ENCODE measurements at regions not wholly inside any gene's neighbourhood (a gene's known extent, or its start where the extent isn't known, plus 50 kb on each side); places are given as distances from the start of the nearest gene placed in this dataset.
A peak's percentile ranks its signal among the peaks of the same experiment; 100 is the strongest.

DNA sequence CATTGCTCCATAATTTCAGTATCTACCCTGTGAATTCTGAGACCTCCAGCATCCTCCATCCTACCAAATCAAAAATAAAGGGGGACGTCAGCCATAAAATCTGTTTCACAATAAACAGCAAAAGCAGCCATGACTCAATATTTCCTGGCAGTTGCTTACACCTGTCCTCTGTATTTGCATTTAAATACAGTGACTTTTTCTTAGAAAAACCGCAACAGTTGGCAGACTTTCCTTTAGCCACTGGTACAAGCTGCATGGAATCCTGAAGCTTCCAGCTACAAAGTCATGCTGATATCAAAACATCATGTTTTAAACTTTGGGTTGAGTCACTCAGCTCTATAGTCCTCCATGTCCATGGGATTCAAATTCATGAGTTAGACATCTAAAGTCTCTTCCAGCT lies 278.0 kb upstream of the KAZN start:
- DNase-seq: peak; percentile 33

DNA sequence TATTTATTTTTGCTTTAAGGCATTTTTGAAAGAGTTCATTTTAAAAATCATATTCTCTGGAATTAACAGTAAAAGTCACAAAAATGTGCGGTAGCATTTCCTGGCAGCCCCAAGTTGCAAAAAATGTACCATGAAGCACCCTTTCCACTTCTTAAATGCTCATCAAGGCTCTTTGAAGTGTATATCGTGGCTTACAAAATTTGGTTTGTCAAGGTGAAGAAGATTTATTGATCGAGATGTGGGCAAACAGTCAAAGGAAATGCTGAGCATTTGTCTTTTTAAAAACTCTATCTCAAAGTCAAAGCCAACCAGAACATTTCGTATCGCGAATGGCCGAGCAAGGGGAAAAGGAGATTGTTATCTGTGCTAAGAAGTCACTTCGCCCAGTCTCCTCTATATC lies 277.5 kb upstream of the KAZN start:
- no peak for DNase-seq

DNA sequence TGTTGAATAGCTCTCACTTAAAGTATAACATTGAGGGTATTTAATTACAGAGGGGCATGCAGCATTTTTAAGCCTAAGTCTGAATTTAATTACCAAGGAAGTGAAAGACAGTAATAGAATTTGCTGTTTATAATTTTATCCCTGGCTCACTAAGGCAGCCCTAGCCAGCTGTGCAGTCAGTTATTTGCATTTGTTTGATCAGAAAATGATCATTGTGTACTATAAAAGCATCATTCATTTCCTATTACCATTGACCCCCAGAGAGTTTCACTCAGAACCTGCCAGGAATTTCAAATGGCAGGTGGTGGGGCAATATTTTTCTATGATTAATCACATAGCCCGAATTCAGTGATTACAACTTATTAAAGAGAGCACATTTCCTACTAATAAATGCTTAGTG lies 277.1 kb upstream of the KAZN start:
- peak; percentile 9 for DNase-seq

DNA sequence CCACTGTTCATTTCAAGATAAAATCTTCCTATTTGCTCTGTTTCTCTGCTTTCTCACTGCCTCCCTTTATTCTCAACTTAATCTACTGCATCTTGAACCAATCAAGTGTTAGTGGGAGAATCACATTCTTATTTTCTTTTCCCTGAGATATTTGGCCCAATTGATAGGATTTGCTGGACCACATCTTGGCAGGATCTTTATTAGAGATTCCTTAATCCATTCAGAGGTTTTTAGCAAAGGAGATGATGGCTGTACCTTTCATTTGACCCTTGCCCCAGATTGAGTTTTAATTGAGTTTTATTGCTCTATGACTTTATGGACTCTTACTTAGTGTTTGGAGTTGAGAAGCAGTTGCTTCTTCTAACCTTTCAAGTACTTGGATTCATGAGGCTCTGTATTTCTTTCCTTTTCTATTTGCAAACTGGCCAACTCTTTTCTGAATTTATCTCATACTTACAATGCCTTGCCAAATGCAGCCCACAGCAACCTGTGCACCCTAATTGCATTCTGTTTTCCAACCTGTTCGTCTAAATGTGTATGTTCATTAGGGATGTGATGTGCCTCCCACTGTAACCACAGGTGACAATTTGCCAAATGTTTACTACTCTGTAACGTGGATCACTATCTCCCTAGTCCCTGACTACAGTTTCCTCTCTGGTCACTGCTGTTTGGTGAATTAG lies 274.8 kb upstream of the KAZN start:
- DNase-seq: no peak

DNA sequence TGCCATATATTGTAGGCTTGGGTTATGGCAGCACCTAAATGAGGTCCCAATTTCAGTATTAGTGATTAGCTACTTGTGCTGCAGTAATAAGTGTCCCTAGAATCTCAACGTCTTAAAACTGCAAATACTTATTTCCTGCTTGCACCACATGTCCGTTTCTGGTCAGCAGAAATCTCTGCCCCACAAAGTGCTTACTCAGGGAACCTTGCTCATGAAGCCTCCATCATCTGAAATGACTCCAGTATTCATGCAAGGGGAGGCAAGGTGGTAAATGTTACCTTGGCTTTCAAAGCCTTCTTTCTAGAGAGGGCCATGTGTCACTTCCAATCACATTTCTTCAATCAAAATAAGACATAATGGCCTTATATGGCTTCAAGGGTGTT lies 274.2 kb upstream of the KAZN start:
- no peak for DNase-seq

DNA sequence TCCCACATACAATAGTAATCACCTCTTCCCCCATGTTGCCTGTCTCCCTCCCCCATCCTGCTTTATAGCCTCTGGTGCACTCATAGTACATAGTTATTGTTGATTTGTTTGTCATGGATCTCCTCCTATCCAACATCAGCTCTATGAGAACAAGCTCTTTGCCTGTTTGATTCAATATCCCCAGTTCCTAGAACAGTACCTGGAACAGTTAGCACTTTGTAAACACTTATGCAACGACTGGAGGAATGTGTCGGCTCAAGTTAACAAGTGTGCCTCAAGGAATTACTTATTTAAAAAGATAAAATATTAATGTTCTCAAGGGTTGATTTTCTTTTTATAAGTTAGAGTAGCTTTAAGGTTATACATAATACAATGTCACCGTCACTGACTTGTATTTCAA lies 271.6 kb upstream of the KAZN start:
- DNase-seq: no peak

DNA sequence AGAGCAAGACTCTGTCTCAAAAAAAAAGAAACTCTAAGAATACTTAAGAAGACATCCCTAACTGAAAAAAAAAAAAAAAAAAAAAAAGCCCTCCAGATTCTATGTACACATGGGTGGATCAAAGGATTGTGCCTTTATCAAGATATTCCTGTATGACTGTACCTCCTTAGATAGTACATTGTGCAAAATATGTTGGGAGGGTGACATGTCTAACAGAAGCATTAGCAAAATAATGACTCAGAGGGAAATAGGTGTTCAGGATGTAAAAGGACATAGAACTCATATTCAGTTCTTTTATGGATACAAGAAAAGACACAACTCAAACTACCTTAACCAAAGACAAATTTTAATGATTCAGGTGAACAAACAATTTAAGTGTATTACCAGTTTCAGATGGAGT lies 269.8 kb upstream of the KAZN start:
- DNase-seq: no peak

DNA sequence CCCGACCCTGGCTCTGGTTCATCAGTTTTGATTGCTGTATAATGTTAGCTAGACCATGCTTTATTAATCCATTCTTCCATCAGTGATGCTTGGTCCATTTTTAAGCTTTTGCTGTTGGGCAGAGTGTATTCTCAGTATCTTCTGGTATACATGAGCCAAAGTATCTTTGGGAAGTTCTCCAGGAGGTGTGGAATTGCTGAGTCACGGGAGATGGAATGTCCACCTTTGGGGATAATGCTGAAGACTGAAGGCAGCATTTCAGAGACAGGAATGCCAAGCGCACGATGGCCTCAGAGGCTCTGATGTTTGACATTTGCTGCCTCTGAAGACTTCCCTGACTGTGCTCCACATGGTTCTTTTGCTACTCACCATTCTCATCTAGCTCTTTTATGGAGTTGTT lies 266.3 kb upstream of the KAZN start:
- DNase-seq: no peak

DNA sequence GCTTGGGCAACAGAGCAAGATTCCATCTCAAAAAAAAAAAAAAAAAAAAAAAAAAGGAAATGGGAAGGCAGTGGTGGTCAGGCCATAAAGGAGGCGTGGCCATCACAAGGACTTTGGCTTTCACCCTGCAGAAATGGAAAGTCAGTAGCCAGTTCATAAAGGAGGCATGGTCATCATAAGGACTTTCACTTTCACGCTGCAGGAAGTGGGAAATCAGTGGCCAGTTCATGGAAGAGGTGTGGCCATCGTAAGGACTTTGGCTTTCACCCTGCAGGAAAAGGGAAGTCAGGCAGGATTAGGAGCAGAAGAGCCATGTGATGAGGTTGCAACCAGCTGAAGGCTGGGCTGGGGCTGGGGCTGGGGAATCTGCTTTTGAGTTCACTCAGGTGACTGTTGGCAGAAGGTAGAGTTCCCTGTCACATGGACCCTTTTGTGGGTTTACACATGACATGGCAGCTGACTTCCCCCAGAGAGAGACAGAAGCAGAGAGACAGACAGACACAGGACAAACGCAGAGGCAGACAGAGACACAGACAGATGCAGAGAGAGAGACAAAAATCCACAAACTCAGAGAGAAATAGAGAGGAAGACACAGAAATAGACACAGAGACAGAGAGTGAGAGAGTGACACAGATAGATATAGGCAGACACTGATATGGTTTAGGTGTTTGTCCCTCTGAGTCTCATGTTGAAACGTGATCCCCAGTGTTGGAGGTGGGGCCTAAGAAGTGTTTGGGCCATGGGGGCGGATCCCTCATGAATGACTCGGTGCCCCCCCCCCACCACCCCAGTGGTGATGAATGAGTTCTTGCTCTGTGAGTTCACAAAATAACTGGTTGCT lies 263.9 kb upstream of the KAZN start:
- no peak for DNase-seq

DNA sequence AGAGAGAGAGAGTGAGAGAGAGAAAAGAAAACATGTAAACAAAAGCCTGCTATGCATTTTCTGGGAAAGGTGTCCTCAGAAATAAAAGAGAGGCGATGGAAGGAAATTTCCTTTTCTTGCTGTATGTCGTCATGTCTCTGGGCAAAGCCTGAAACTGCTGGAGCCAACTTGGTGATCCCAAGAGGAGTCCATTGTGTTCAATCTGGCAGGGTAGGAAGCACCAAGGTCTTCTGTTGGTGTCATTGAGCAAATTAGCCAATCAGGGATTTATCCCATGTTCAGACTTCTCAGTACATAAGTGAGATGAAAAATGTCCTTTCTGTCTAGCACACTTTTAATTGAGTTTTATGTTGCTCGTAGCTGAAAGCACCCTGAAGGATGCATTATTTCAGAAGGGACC lies 260.0 kb upstream of the KAZN start:
- DNase-seq: no peak

DNA sequence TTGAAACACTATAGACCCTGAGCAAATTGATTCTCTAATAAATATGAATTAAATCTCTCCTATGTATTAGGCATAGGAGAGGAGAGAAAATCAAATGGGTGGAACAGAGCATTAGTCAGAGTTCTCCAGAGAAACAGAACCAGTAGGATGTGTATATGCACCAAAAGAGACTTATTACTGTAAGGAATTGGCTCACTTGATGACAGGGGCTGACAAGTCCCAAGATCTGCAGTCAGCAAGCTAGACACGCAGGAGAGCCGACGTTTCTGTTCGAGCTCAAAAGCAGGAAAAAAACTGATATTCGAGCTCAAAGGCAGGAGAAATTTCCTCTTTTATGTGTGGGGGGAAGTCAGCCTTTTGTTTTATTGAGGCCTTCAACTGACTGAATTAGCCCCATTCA lies 259.2 kb upstream of the KAZN start:
- DNase-seq: no peak

DNA sequence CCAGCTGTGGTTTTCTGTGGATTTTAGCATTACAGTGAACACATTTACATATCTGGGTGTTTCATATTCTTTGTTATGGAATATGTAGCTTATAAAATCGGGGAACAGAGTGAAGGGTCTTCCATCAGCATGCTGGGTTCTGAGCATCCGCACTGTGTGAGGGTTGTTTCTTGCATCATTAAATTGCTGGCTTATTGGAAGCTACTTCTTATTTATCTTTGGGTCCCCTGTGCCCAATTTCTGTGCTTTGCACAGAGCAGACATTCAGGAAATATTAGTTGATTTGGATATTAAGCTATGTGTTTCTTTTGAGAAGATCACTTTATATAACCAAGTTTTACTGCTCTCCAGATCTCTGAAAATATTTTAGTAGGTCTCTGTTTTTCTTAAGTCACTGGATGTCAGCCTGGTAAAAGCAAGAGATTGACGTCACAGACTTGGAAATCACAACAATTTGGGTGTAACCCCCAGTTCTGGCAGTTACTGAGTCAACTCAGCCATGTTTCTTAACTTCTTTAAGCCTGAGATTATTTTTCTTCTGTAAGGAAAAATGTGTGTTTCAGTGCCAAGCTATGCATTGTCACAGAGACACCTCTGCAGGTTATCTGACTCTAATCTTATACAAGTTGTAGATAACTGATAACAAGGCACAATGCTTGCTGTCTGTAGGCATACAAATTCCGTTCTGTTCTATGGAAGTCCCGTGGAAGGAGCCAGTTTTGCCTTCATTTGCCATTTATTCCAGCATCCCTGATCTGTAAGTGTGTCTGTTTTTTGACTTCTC lies 258.3 kb upstream of the KAZN start:
- no peak for DNase-seq

DNA sequence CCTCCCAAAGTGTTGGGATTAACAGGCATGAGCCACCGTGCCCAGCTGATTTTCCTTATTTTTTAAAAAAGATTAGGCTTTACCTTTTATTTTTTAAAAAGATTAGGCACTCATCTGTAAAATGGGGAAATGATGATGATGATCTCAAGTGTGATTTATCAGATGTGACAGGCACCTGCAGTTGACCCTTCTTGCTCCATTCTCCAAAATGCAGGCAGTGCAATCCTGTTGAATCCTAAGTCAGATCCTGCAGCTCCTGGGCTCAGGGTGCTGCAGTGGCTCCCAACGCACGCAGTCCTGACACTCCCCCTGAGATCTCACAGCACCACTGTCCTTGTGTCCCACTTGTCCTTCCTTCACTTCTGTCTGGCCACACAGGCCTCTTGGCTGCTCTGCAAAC lies 257.3 kb upstream of the KAZN start:
- no peak for DNase-seq

DNA sequence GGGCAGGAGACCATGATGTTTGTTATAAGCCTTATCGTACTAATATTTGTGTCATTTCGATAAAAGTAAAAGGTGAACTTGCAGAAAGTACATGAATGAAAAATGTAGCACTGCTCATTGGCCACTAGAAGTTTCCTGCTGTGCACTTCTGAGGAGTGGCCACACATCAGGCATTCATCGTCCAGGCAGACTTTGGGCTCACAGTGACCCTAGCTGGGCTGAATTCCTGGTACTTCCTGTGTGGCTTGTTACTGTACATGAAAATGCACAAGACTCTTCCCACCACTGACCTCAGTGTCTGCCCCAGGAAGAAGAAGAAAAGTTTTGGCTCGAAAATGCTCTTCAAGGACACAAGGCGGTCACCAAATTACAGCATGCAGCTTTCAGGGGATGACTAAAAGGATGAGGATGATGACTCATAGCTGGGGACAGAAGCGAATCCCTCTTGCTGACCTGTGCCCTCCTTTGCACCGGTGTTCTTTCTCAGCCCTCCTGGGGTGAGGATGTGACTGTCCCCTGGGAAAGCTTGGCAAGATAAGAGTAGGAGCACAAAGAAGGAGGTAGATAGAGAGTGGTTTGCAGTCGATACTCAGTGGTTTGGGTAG lies 252.4 kb upstream of the KAZN start:
- no peak for DNase-seq

DNA sequence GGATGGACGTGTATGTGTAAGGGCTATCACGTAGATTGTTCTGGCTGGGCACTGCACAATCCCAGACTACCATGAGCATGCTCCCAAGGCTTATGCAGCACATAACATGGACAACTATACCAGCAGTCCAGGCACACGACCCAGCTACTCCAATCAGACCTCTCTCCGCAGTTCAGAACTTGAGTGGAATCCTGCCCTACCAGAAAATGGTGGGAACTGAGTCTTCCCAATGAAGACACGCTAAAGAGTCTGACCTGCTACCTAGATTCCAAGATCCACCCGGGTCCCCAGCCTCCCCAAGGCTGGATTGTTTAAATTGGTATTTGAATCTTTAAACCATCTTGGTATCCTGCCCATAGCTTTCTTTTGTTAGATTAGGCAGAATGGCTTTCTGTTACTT lies 251.3 kb upstream of the KAZN start:
- no peak for DNase-seq

DNA sequence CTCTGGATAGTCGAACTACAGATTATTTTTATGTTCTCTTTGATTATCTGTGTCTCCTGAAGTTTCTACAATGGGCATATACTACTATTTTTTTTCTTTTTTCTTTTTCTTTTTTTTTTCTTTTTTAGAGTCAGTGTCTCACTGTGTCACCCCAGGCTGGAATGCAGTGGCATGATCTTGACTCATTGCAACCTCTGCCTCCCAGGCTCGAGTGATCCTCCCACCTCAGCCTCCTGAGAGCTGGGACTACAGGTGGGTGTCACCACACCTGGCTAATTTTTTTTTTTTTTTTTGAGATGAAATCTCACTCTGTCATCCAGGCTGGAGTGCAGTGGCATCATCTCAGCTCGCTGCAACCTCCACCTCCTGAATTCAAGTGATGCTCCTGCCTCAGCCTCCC lies 250.7 kb upstream of the KAZN start:
- no peak for DNase-seq

DNA sequence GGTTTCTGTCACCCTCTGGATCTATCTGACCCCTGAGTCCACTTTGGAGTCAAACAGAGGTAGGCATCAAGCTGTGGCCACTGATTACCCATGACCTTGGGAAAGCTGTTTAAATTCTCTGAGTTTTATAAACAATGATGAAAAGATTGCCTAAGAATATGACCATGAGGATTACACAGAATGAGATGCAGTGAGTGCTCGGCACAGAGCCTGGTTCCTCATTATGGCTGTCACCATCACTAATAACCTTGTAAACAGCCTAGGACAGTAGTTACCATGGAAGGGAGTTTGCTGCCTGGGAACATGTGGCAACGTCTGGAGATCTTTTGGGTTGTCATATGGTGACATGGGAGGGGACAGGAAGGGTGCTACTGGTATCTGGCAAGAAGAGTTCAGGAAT lies 248.3 kb upstream of the KAZN start:
- no peak for DNase-seq

DNA sequence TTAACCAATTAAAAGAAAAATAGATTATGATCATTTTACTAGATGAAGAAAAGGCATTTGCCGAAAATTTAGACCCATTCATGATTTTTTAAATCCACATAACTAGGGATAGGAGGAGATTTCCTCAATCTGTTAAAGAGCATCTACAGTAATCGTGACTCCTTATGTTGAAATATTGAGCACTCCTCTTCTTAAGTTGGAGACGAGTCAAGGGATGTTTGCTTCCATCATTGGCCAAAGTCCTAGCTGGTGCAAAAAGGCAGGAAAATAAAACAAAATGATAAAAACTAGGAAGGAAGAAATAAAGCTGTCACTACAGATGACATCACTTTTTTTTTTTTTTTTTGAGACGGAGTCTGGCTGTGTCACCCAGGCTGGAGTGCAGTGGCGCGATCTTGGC lies 245.6 kb upstream of the KAZN start:
- no peak for DNase-seq

DNA sequence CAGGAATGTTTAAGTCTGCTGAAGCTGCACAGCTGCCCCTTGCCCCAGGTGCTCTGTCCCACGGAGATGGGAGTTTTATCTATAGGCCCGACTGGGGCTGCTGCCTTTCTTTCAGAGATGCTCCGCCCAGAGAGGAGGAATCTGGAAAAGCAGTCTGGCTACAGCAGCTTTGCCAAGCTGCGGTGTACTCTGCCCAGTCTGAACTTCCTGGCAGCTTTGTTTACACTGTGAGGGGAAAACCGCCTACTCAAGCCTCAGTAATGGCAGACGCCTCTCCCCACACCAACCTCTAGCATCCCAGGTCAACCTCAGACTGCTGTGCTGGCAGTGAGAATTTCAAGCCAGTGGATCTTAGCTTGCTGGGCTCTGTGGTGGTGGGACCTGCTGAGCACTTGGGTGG lies 237.5 kb upstream of the KAZN start:
- DNase-seq: peak; percentile 28

DNA sequence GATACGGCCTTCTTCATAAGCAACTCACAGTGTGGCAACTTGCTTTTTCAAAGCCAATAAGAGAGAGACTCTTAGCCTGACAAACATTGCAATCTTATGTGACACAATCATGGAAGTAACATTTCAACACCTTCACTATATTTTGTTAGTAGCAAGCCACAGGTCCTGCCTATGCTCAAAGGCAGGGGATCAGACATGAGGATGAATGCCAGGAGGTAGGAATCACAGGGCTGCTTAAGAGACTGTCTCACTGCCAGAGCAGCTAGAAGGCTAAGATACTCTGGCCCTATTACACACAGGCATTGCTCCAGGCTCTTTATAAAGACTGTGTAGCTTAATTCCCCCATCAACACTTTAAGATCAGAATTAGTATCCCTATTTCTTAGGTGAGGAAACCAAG lies 236.2 kb upstream of the KAZN start:
- DNase-seq: no peak

DNA sequence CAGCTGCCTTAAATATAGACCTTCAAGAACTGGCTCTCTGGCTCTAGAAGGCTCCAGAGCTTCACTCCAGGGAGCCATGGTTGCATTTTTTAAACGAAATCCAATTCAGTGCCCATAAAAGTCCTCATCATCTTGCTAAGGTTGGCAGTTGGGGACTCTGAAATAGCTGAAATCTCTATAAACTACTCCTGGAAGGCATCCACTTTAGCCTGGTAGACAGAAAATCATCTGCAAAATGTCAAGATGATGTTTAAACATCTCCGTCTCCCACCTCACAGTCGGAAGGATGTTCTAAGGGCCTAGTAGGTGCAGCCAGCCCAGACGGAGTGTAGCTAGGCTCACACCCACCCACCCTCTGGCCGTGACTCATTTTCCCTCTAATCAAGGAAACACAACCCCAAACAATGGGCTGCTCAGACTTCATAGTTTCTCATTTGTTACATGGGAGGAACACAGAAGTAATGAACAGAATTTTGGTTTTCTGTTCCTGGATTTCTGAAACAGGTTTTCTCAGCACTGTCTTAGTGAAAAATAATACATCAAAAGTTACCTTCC lies 235.4 kb upstream of the KAZN start:
- no peak for DNase-seq

DNA sequence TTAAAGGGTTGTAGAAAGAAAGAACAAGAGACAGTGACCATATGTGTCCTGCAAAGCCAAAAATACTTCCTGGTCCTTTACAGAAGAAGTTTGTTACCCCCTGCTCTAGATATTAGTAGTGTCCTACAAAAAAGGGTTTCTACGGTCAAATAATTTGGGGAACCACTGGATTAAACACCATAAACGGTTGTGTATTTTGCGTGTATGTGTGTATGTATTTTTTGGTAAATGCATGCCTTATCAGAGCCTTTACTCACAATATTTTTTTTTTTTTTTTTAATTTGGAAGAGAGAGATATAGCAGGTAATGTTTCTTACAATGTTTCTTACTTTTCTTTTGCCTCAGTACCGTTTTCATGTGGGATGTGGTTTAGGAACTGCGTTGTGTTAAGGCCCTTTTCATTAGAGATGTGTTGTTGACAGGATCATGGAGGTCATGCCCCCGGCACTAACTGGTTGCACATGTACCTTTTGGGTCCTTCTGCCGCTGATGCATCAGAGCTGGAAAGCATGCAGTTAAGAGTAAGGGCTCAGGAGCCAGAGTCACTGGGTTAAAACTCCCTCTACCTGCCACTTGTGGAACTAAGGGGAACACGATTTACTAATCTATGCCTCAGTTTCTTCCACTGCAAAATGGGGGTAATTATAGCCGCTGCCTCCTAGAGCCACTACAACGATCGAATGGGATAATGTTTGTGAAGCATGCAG lies 234.6 kb upstream of the KAZN start:
- DNase-seq: no peak

Measured in COR-L47 (cell line).